HL-60 (cell line): ENCODE measurements at regions not wholly inside any gene's neighbourhood (a gene's known extent, or its start where the extent isn't known, plus 50 kb on each side); places are given as distances from the start of the nearest gene placed in this dataset.

Source experiments
- DNase-seq, 2 experiments: peaks; one replicate each; pipeline ENCODE4 v3.0.0-alpha.2; 2010 to 2020; ENCODE audit warnings: low read depth in 1 of 2, low spot score in 1 of 2
- H3K27ac ChIP-seq: fragments of 250-450 bp; sonication (Bioruptor Pico); replicated peaks from 2 replicates; pipeline ENCODE4 v1.5.1; 2020; ENCODE audit warnings: mild to moderate bottlenecking, moderate library complexity
- H3K27me3 ChIP-seq: fragments of 250-450 bp; sonication (Bioruptor Pico); 2 replicates; pipeline ENCODE4 v1.5.1; 2021; ENCODE audit warnings: mild to moderate bottlenecking, moderate library complexity; ENCODE audit not compliant: insufficient read depth, poor library complexity, severe bottlenecking
- H3K4me3 ChIP-seq: replicated peaks from 2 replicates; pipeline ENCODE4 v1.5.1; 2011; ENCODE audit warnings: mild to moderate bottlenecking, control low read depth, low read length; ENCODE audit not compliant: insufficient read depth
- GABPA ChIP-seq: IDR thresholded peaks from 2 replicates; pipeline ENCODE4 v1.6.1; 2012; ENCODE audit warnings: low read depth
- POLR2AphosphoS5 ChIP-seq: IDR thresholded peaks from 2 replicates; pipeline ENCODE4 v1.6.1; 2012; ENCODE audit warnings: low read depth
- REST ChIP-seq: IDR thresholded peaks from 2 replicates; pipeline ENCODE4 v1.6.1; 2012; ENCODE audit warnings: low read depth; ENCODE audit not compliant: insufficient replicate concordance
- SPI1 ChIP-seq: IDR thresholded peaks from 2 replicates; pipeline ENCODE4 v1.6.1; 2012; ENCODE audit warnings: low read depth, mild to moderate bottlenecking, borderline replicate concordance
- TF ChIP-seq, protein P1 (sequence below): IDR thresholded peaks from one replicate; pipeline ENCODE4 v1.5.1; 2011; ENCODE audit warnings: low read length, control low read depth, inconsistent platforms; ENCODE audit not compliant: insufficient read depth

GRCh38 chr1:219538886-219539285 lies 74.0 kb downstream of the ZC3H11B start:
- no peak overlapping the region for H3K27ac ChIP-seq
- H3K4me3 ChIP-seq = no peak overlapping the region
- TF ChIP-seq SPI1 = no peak
- TF ChIP-seq POLR2AphosphoS5 = no peak
- TF ChIP-seq, protein P1, sequence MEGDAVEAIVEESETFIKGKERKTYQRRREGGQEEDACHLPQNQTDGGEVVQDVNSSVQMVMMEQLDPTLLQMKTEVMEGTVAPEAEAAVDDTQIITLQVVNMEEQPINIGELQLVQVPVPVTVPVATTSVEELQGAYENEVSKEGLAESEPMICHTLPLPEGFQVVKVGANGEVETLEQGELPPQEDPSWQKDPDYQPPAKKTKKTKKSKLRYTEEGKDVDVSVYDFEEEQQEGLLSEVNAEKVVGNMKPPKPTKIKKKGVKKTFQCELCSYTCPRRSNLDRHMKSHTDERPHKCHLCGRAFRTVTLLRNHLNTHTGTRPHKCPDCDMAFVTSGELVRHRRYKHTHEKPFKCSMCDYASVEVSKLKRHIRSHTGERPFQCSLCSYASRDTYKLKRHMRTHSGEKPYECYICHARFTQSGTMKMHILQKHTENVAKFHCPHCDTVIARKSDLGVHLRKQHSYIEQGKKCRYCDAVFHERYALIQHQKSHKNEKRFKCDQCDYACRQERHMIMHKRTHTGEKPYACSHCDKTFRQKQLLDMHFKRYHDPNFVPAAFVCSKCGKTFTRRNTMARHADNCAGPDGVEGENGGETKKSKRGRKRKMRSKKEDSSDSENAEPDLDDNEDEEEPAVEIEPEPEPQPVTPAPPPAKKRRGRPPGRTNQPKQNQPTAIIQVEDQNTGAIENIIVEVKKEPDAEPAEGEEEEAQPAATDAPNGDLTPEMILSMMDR = no peak
- no peak for DNase-seq
- H3K27me3 ChIP-seq = no peaks in the 10 kb centered on the region

- H3K4me3 ChIP-seq = no peak overlapping the region
- TF ChIP-seq SPI1 (no peak), POLR2AphosphoS5 (no peak), REST (no peak), GABPA (no peak)
- TF ChIP-seq, protein P1 = no peak
- H3K27ac ChIP-seq = no peak overlapping the region
- H3K27me3 ChIP-seq = no peaks in the 10 kb centered on the region
- no peak for DNase-seq
Observed at GRCh38 chr1:219537223-219537631, 75.7 kb downstream of the ZC3H11B start.

- DNase-seq = no peak
- H3K27ac ChIP-seq = no peak overlapping the region
- H3K4me3 ChIP-seq = no peak overlapping the region
- TF ChIP-seq REST = no peak
- TF ChIP-seq POLR2AphosphoS5 = no peak
- no peaks in the 10 kb centered on the region for H3K27me3 ChIP-seq
Observed at GRCh38 chr1:219536038-219536437, 76.9 kb downstream of the ZC3H11B start.

DNA sequence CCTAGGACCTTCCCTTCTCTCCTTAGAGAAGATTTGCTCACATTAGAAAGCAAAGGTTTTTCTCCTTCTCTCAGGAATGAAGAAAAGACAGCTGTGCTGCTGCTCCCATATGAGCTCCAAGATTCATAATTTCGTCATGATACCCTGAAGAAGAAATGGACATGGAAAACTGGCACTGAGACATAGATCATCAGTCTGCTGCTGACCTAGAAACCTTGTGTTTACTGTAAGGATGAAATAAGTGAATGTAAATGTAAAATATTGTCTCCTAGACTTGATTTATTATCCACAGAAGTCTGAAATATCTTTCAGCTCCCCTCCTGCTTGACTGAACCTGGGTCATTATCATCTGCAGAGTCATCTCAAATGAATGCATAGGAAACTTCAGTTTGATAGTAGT lies 77.9 kb downstream of the ZC3H11B start:
- DNase-seq = no peak
- H3K27ac ChIP-seq = no peak overlapping the region
- TF ChIP-seq, protein P1 = no peak
- TF ChIP-seq GABPA = no peak
- TF ChIP-seq SPI1 = no peak
- no peak for TF ChIP-seq POLR2AphosphoS5
- H3K27me3 ChIP-seq = no peaks in the 10 kb centered on the region
- no peak overlapping the region for H3K4me3 ChIP-seq
